ENCODE measurements at regions not wholly inside any gene's neighbourhood (a gene's known extent, or its start where the extent isn't known, plus 50 kb on each side); places are given as distances from the start of the nearest gene placed in this dataset.

DNA sequence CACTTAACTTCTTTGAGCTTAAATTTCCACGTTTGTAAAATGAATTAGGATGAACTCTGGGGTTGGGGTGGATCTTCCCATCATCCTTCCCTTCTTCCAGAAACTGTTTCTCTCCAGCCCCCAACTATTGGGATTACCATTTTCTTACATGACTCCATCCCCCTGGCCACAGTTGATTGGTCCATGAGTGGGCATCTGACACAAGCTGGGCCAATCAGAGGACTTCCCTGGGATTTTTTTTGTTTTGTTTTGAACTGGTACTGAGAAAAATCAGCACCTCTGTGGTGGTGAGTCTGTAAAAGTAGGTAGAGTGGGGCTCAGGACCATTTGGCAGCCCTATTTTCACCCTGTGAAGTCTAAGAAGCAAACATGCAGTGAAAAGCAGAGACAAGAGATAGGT lies 118.0 kb upstream of the SERTAD2 start:
- no peak overlapping the region for H3K4me3 Mint-ChIP-seq
- peaks cover 54% of the 10 kb centered on the region for H3K27me3 Mint-ChIP-seq (ENCODE audit: low read depth)
- no peaks in the 10 kb centered on the region for H3K79me2 ChIP-seq (ENCODE audit: insufficient read depth, low read length)
- no peak overlapping the region for H2AFZ ChIP-seq (ENCODE audit: low read length)
- H4K5ac ChIP-seq (ENCODE audit: insufficient read length, low read depth, low read length): no peak overlapping the region
- no peak overlapping the region for H3K4me2 ChIP-seq (ENCODE audit: insufficient read depth, insufficient read length, low read length)
- no peak overlapping the region for H3K9ac ChIP-seq (ENCODE audit: extremely low read depth, insufficient read length, low read length)
- H2BK12ac ChIP-seq (ENCODE audit: insufficient read length, low read depth, low read length): no peak overlapping the region
- peaks cover 5% of the 10 kb centered on the region for H3K27me3 ChIP-seq (ENCODE audit: insufficient read depth, low read length)
- no peaks in the 10 kb centered on the region for H3K36me3 Mint-ChIP-seq (ENCODE audit: insufficient read depth in 1 of 3, low read depth in 3 of 3)
- TF ChIP-seq, protein P1, sequence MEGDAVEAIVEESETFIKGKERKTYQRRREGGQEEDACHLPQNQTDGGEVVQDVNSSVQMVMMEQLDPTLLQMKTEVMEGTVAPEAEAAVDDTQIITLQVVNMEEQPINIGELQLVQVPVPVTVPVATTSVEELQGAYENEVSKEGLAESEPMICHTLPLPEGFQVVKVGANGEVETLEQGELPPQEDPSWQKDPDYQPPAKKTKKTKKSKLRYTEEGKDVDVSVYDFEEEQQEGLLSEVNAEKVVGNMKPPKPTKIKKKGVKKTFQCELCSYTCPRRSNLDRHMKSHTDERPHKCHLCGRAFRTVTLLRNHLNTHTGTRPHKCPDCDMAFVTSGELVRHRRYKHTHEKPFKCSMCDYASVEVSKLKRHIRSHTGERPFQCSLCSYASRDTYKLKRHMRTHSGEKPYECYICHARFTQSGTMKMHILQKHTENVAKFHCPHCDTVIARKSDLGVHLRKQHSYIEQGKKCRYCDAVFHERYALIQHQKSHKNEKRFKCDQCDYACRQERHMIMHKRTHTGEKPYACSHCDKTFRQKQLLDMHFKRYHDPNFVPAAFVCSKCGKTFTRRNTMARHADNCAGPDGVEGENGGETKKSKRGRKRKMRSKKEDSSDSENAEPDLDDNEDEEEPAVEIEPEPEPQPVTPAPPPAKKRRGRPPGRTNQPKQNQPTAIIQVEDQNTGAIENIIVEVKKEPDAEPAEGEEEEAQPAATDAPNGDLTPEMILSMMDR (conservative IDR thresholded peaks at IDR 0.05): no peak
- H3K79me1 ChIP-seq (ENCODE audit: insufficient read depth, low read depth, low read length, poor library complexity, severe bottlenecking): no peaks in the 10 kb centered on the region
- H3K4me1 ChIP-seq (ENCODE audit: insufficient read depth, low read length): no peaks in the 10 kb centered on the region
- no peak overlapping the region for H4K8ac ChIP-seq (replicated peaks; ENCODE audit: insufficient read length, low read depth, low read length)
- no peak overlapping the region for H3K4ac ChIP-seq (ENCODE audit: low read depth, low read length)
- no peak overlapping the region for H2BK20ac ChIP-seq (ENCODE audit: low read depth, low read length, poor library complexity, severe bottlenecking)
- H4K91ac ChIP-seq (ENCODE audit: insufficient read length, low read depth, low read length): no peak overlapping the region
- H2BK5ac ChIP-seq (ENCODE audit: insufficient read length, low read length): no peak overlapping the region
- DNase-seq: no peak
- H3K9me3 Mint-ChIP-seq: peaks cover 4 to 7% of the 10 kb centered on the region in 2 experiments; a peak in 4 of 5 replicates
- no peak overlapping the region for H2BK120ac ChIP-seq (ENCODE audit: low read depth, low read length, poor library complexity, severe bottlenecking)
- no peak overlapping the region for H2BK15ac ChIP-seq (ENCODE audit: low read depth, low read length)
- H4K20me1 ChIP-seq (ENCODE audit: control insufficient read depth, insufficient read depth, insufficient read length): no peaks in the 10 kb centered on the region
- no peak overlapping the region for H3K18ac ChIP-seq (ENCODE audit: insufficient read length, low read depth, low read length)
- H3K9me3 ChIP-seq (ENCODE audit: control insufficient read depth, low read depth, low read length): no peaks in the 10 kb centered on the region
- H3K14ac ChIP-seq (ENCODE audit: insufficient read depth, low read length): no peak overlapping the region
- H3K27ac Mint-ChIP-seq: no peak overlapping the region
- H3K4me1 Mint-ChIP-seq: peaks cover 15 to 30% of the 10 kb centered on the region in 2 experiments
- H3T11ph ChIP-seq (ENCODE audit: low read length): no peak overlapping the region
- H3K56ac ChIP-seq (ENCODE audit: insufficient read length, low read depth, low read length): no peak overlapping the region
- H3K23me2 ChIP-seq (ENCODE audit: insufficient read length, low read depth, low read length, poor library complexity, severe bottlenecking): peaks cover 5% of the 10 kb centered on the region
- WGBS (ENCODE audit: extremely low coverage, insufficient read length, low lambda C conversion rate): no CpG with 5 or more reads among the region's 1 CpG
- no peak overlapping the region for H3K27ac ChIP-seq (ENCODE audit: insufficient read length, low read depth, low read length)
- no peak overlapping the region for H3K23ac ChIP-seq (ENCODE audit: insufficient read length, low read depth, low read length)
- no peak overlapping the region for H2AK5ac ChIP-seq (ENCODE audit: insufficient read length, low read length)

Data from H9 (cell line).